Panc1 (cell line): ENCODE measurements at regions not wholly inside any gene's neighbourhood (a gene's known extent, or its start where the extent isn't known, plus 50 kb on each side); places are given as distances from the start of the nearest gene placed in this dataset.
"Not testable (repeated sequence)": the region's sequence is repeated elsewhere in the genome, so short reads cannot be mapped to it uniquely, and the experiment has no call there.

Source experiments
- ATAC-seq: fragments of 200-7000 bp; cut with Tn5 transposase; 2 replicates; pipeline ENCODE4 v1.9.1; 2020; ENCODE audit warnings: mild to moderate bottlenecking, moderate library complexity
- BruUV-seq: library from RNA; stranded (reverse); fragments of 400-500 nt; replicated peaks from 2 replicates; lab custom pipeline; 2021; lab: Mats Ljungman, UMichigan
- CTCF ChIA-PET: fragments of 300-600 bp; sonication (Branson Sonifier 250); formaldehyde crosslinking; loops from one replicate; lab custom pipeline; 2022; ENCODE audit warnings: antibody characterized with exemption; lab: Charles Lee
- POLR2A ChIA-PET: fragments of 300-600 bp; sonication (Branson Sonifier 250); formaldehyde crosslinking; loops from one replicate; lab custom pipeline; 2022; ENCODE audit warnings: antibody characterized with exemption; lab: Charles Lee
- DNase-seq: peaks from one replicate; pipeline ENCODE4 v3.0.0-alpha.2; 2010; ENCODE audit warnings: low read depth, low spot score
- H3K27ac ChIP-seq: 2 replicates; pipeline ENCODE4 v1.5.1; 2011; ENCODE audit warnings: mild to moderate bottlenecking, low read length, inconsistent platforms
- H3K27me3 ChIP-seq: fragments of 200-500 bp; sonication (Bioruptor generic); 2 replicates; pipeline ENCODE4 v1.6.0; 2014; ENCODE audit warnings: low read length, inconsistent platforms; ENCODE audit not compliant: control insufficient read depth, insufficient read depth
- H3K36me3 ChIP-seq: fragments of 200-500 bp; sonication (Bioruptor generic); 2 replicates; pipeline ENCODE4 v1.5.1; 2014; ENCODE audit warnings: inconsistent platforms, mild to moderate bottlenecking, low read length, moderate library complexity; ENCODE audit not compliant: control insufficient read depth, insufficient read depth
- H3K4me1 ChIP-seq: 2 replicates; pipeline ENCODE4 v1.5.1; 2011; ENCODE audit warnings: inconsistent platforms, mild to moderate bottlenecking, low read length, moderate library complexity; ENCODE audit not compliant: control insufficient read depth, insufficient read depth
- H3K4me3 ChIP-seq, 2 experiments: 2 replicates each; pipeline ENCODE4 v1.5.1; 2011 to 2012; ENCODE audit warnings: low read depth in 2 of 2, low read length in 2 of 2, mild to moderate bottlenecking in 2 of 2, inconsistent platforms in 1 of 2, moderate library complexity in 1 of 2
- H3K9me3 ChIP-seq: fragments of 200-500 bp; sonication (Bioruptor generic); 2 replicates; pipeline ENCODE4 v1.5.1; 2014; ENCODE audit warnings: low read depth, mild to moderate bottlenecking, inconsistent platforms, low read length, moderate library complexity; ENCODE audit not compliant: control insufficient read depth, insufficient read depth
- CTCF ChIP-seq: fragments of 450-650 bp; IDR thresholded peaks from 2 replicates; pipeline ENCODE4 v1.5.1; 2017; ENCODE audit warnings: mild to moderate bottlenecking
- POLR2AphosphoS5 ChIP-seq: IDR thresholded peaks from 2 replicates; pipeline ENCODE4 v1.6.1; 2012; ENCODE audit warnings: mild to moderate bottlenecking, low read depth, low read length, moderate library complexity
- REST ChIP-seq, 2 experiments: IDR thresholded peaks; 2 replicates each; pipeline ENCODE4 v1.6.1; 2011 to 2012; ENCODE audit warnings: low read depth in 2 of 2, control low read depth in 1 of 2, low read length in 1 of 2, mild to moderate bottlenecking in 1 of 2, moderate library complexity in 1 of 2; ENCODE audit not compliant: insufficient read depth in 1 of 2
- SIN3A ChIP-seq: IDR thresholded peaks from 2 replicates; pipeline ENCODE4 v1.6.1; 2012; ENCODE audit warnings: low read depth, mild to moderate bottlenecking, low read length, moderate library complexity, borderline replicate concordance; ENCODE audit not compliant: insufficient read depth
- TCF7L2 ChIP-seq: IDR thresholded peaks from 2 replicates; pipeline ENCODE4 v1.6.1; 2011; ENCODE audit warnings: mild to moderate bottlenecking, low read depth, low read length, inconsistent platforms
- in situ Hi-C: cut with HindIII; loops from 2 replicates; pipeline ENCODE4 v1.10.0; 2016; ENCODE audit warnings: low sequenced_read_pairs, low pct_unique_long_range_greater_than_20kb
- intact Hi-C: fragments of 100-400 bp; cut with micrococcal nuclease; formaldehyde crosslinking; loops from one replicate; pipeline ENCODE4 v1.10.0; 2022; ENCODE audit not compliant: unreplicated experiment

- ATAC-seq (no peak), DNase-seq (no peak)
- H3K36me3 ChIP-seq = no peaks in the 10 kb centered on the region
- no peaks in the 10 kb centered on the region for H3K9me3 ChIP-seq
- TF ChIP-seq REST (IDR thresholded peaks at IDR 0.05; ENCODE audit: insufficient read depth in 1 of 2, low read depth in 2 of 2, low read length in 1 of 2) (no peak), TCF7L2 (no peak), CTCF (no peak), SIN3A (no peak), POLR2AphosphoS5 (no peak)
- ChIA-PET POLR2A (no interaction called here), CTCF (no interaction called here)
- no peaks in the 10 kb centered on the region for H3K27me3 ChIP-seq
- BruUV-seq = no TSS peak
- H3K4me3 ChIP-seq = no peak overlapping the region
- H3K4me1 ChIP-seq = no peaks in the 10 kb centered on the region
- intact Hi-C loops = no loop called here
- in situ Hi-C loops = no loop called here
- no peak overlapping the region for H3K27ac ChIP-seq
Observed at GRCh38 chr15:66635817-66636216, 66.2 kb upstream of the SMAD6 start.

GRCh38 chr15:66637044-66637443 lies 65.0 kb upstream of the SMAD6 start:
- H3K9me3 ChIP-seq, POLR2A ChIA-PET, ATAC-seq, DNase-seq, H3K4me3 ChIP-seq, CTCF ChIA-PET, BruUV-seq, in situ Hi-C loops, intact Hi-C loops, H3K27ac ChIP-seq, H3K4me1 ChIP-seq, H3K36me3 ChIP-seq, H3K27me3 ChIP-seq: not testable (repeated sequence)

- ATAC-seq (no peak), DNase-seq (no peak)
- intact Hi-C loops = no loop called here
- ChIA-PET POLR2A (no interaction called here), CTCF (interaction anchor here (0.7 kb wide), 1 partner anchor 214 kb away, joined by 10 read pairs; no protein-coding TSS in a partner anchor)
- no peaks in the 10 kb centered on the region for H3K4me1 ChIP-seq
- no peaks in the 10 kb centered on the region for H3K36me3 ChIP-seq
- no peaks in the 10 kb centered on the region for H3K27me3 ChIP-seq
- H3K27ac ChIP-seq = no peak overlapping the region
- H3K9me3 ChIP-seq = no peaks in the 10 kb centered on the region
- in situ Hi-C loops = no loop called here
- BruUV-seq = no TSS peak
- TF ChIP-seq POLR2AphosphoS5 (no peak), CTCF (no peak), SIN3A (no peak), TCF7L2 (no peak), REST (IDR thresholded peaks at IDR 0.05; ENCODE audit: insufficient read depth in 1 of 2, low read depth in 2 of 2, low read length in 1 of 2) (no peak)
- H3K4me3 ChIP-seq = no peak overlapping the region
Observed at GRCh38 chr15:66638377-66638776, 63.7 kb upstream of the SMAD6 start.
